GM23248 (cell line): ENCODE measurements at regions not wholly inside any gene's neighbourhood (a gene's known extent, or its start where the extent isn't known, plus 50 kb on each side); places are given as distances from the start of the nearest gene placed in this dataset.

Experiments
- EZH2 ChIP-seq: fragments of 200-600 bp; sonication (generic); IDR thresholded peaks from 2 replicates; pipeline ENCODE4 v1.6.1; 2018; ENCODE audit warnings: antibody characterized with exemption, mild to moderate bottlenecking; ENCODE audit not compliant: insufficient read depth, poor library complexity, severe bottlenecking
- EZH2phosphoT487 ChIP-seq: fragments of 200-600 bp; sonication (generic); IDR thresholded peaks from 2 replicates; pipeline ENCODE4 v1.6.1; 2018; ENCODE audit warnings: antibody characterized with exemption, moderate library complexity, mild to moderate bottlenecking, low read depth; ENCODE audit not compliant: insufficient read depth

DNA sequence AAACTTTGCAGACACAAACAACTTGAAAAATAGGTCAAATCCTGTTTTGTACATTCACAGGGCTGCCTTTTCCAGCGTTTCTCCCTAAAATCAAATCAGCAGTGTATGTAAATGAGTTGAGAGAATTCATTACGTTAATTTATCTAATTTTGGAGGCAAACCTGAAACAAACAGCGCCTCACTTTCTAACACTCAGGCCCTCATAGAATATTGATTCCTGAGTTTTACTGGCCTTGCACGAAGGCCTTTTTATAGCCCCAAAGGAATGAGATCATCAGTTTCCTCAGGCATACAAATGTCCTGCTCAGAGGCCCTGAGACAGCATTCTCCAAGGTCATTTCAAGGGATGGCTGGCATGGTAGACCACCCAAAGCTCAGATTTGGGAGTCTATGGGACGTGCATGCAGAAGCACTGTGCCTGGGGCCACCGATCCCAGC is 131.7 kb upstream of the CHST15 start:
- TF ChIP-seq EZH2phosphoT487 (no peak), EZH2 (no peak)
